Cerebellar cortex (tissue), 1 donor: ENCODE measurements at regions not wholly inside any gene's neighbourhood (a gene's known extent, or its start where the extent isn't known, plus 50 kb on each side); places are given as distances from the start of the nearest gene placed in this dataset.
"Not testable (repeated sequence)": the region's sequence is repeated elsewhere in the genome, so short reads cannot be mapped to it uniquely, and the experiment has no call there.

Experiments
- DNase-seq: peaks from one replicate; pipeline ENCODE4 v3.0.0-alpha.2; 2015; ENCODE audit warnings: low spot score

GRCh38 chr17:71535321-71535720 is 585.5 kb upstream of the SOX9 start:
- DNase-seq: peak; percentile 5

- DNase-seq: no peak
Observed at GRCh38 chr17:71546419-71546818, 574.4 kb upstream of the SOX9 start.

GRCh38 chr17:71547904-71548303 is 572.9 kb upstream of the SOX9 start:
- no peak for DNase-seq

- DNase-seq: no peak
Observed at GRCh38 chr17:71548540-71549190, 572.2 kb upstream of the SOX9 start.

- DNase-seq: no peak
Observed at GRCh38 chr17:71550675-71551074, 570.1 kb upstream of the SOX9 start.

- DNase-seq: no peak
Observed at GRCh38 chr17:71553381-71553780, 567.4 kb upstream of the SOX9 start.

- DNase-seq: no peak
Observed at GRCh38 chr17:71558901-71559300, 561.9 kb upstream of the SOX9 start.

GRCh38 chr17:71572343-71572742 is 548.5 kb upstream of the SOX9 start:
- DNase-seq: no peak

GRCh38 chr17:71578446-71578845 is 542.4 kb upstream of the SOX9 start:
- DNase-seq: no peak

- DNase-seq: no peak
Observed at GRCh38 chr17:71580220-71580619, 540.6 kb upstream of the SOX9 start.

GRCh38 chr17:71585540-71585939 is 535.3 kb upstream of the SOX9 start:
- DNase-seq: no peak

GRCh38 chr17:71592431-71592830 is 528.4 kb upstream of the SOX9 start:
- no peak for DNase-seq

GRCh38 chr17:71593078-71593477 is 527.7 kb upstream of the SOX9 start:
- no peak for DNase-seq

GRCh38 chr17:71599583-71599982 is 521.2 kb upstream of the SOX9 start:
- not testable (repeated sequence) for DNase-seq

- DNase-seq: no peak
Observed at GRCh38 chr17:71600137-71600789, 520.6 kb upstream of the SOX9 start.

- DNase-seq: no peak
Observed at GRCh38 chr17:71601894-71602504, 518.8 kb upstream of the SOX9 start.

- DNase-seq: no peak
Observed at GRCh38 chr17:71613996-71614395, 506.8 kb upstream of the SOX9 start.

- DNase-seq: no peak
Observed at GRCh38 chr17:71615820-71616219, 505.0 kb upstream of the SOX9 start.

GRCh38 chr17:71617767-71618166 is 503.1 kb upstream of the SOX9 start:
- DNase-seq: not testable (repeated sequence)

GRCh38 chr17:71625330-71625729 is 495.5 kb upstream of the SOX9 start:
- DNase-seq: no peak

GRCh38 chr17:71628306-71628705 is 492.5 kb upstream of the SOX9 start:
- DNase-seq: no peak

GRCh38 chr17:71631483-71631882 is 489.3 kb upstream of the SOX9 start:
- DNase-seq: no peak

GRCh38 chr17:71632328-71632727 is 488.5 kb upstream of the SOX9 start:
- no peak for DNase-seq
